Spleen (tissue), 7 donors: ENCODE measurements at regions not wholly inside any gene's neighbourhood (a gene's known extent, or its start where the extent isn't known, plus 50 kb on each side); places are given as distances from the start of the nearest gene placed in this dataset.

Experiments used
- POLR2A ChIP-seq, 3 donors: fragments of 450-650 bp; IDR thresholded peaks; one replicate each; pipeline ENCODE4 v1.5.1; 2017; ENCODE audit warnings: antibody characterized with exemption in 3 of 3, mild to moderate bottlenecking in 1 of 3
- POLR2AphosphoS5 ChIP-seq, 3 donors: sonication (generic); formaldehyde crosslinking; IDR thresholded peaks; one replicate each; pipeline ENCODE4 v1.5.1; 2017; ENCODE audit warnings: antibody characterized with exemption in 3 of 3
- TF ChIP-seq, protein P1 (sequence below), 11 experiments: fragments of 200-600 bp in 7 of 11; fragments of 450-650 bp in 4 of 11; sonication (generic) in 4 of 11; IDR thresholded peaks in 8 of 11; conservative IDR thresholded peaks in 3 of 11; 1 replicate in 7 of 11; 2 replicates in 4 of 11; pipeline versions ENCODE4 v1.4.0 to v1.8.0; 2016 to 2021; ENCODE audit warnings: antibody characterized with exemption in 11 of 11, inconsistent platforms in 4 of 11, mild to moderate bottlenecking in 1 of 11
- donor health status: DM: no; HTN: no; CAD: no; lungs with moderate emphysema.
- donor health status: DM: no; HTN: no; CAD: no.
- donor health status: DM: no; HTN: no; CAD: no.

DNA sequence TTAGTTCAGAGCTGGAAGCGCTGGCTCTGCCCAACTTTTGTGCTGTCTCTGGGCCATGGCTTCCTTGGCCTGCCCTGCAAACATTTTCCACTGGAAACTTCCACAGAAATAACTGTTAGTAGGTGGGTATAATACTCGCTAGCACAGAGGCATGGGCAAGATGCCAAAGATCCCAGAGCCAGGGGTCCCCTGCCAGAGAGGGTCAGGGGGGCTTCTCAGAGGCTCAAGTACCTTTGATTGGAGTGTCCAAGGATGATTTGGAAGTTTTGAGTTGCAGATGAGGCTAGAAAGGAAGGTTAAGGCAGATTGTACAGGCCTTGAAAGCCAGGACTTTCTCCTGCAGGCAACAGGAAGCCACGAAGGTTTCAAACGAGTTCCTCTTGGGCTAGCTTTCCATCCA, 187.6 kb downstream of the DICER1 start:
- TF ChIP-seq POLR2A (IDR thresholded peaks at IDR 0.05): no peak
- TF ChIP-seq, protein P1, sequence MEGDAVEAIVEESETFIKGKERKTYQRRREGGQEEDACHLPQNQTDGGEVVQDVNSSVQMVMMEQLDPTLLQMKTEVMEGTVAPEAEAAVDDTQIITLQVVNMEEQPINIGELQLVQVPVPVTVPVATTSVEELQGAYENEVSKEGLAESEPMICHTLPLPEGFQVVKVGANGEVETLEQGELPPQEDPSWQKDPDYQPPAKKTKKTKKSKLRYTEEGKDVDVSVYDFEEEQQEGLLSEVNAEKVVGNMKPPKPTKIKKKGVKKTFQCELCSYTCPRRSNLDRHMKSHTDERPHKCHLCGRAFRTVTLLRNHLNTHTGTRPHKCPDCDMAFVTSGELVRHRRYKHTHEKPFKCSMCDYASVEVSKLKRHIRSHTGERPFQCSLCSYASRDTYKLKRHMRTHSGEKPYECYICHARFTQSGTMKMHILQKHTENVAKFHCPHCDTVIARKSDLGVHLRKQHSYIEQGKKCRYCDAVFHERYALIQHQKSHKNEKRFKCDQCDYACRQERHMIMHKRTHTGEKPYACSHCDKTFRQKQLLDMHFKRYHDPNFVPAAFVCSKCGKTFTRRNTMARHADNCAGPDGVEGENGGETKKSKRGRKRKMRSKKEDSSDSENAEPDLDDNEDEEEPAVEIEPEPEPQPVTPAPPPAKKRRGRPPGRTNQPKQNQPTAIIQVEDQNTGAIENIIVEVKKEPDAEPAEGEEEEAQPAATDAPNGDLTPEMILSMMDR (IDR thresholded peaks at IDR 0.05 in 8 of 11, conservative IDR thresholded peaks at IDR 0.05 in 3 of 11): no peak
- TF ChIP-seq POLR2AphosphoS5 (IDR thresholded peaks at IDR 0.05): no peak
